ENCODE measurements at regions not wholly inside any gene's neighbourhood (a gene's known extent, or its start where the extent isn't known, plus 50 kb on each side); places are given as distances from the start of the nearest gene placed in this dataset.
"Not testable (repeated sequence)": the region's sequence is repeated elsewhere in the genome, so short reads cannot be mapped to it uniquely, and the experiment has no call there.

- no peak for DNase-seq
These were observed 138.7 kb downstream of the DISP1 start for GRCh38 chr1:222953585-222953984.

- DNase-seq: no peak
These were observed 141.1 kb downstream of the DISP1 start for GRCh38 chr1:222955964-222956363.

DNA sequence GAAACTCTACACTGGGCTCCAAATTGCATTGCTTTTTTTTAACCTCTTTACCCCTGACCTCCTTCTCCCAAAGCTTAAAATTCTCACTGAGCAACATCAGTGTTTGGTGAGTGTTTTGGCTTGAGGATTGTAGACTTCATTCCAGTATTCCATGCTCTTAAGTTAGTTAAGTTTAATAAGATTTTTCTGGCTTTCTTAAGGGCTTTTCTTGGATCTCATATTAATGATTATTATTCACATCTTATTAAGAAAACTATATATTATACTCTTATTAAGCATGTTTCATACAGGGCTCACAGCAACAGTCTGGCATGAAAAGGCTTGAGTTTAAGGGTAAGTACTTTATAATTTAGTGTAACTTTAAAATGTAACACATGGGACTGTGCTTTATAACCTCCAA, 141.8 kb downstream of the DISP1 start:
- no peak for DNase-seq

DNA sequence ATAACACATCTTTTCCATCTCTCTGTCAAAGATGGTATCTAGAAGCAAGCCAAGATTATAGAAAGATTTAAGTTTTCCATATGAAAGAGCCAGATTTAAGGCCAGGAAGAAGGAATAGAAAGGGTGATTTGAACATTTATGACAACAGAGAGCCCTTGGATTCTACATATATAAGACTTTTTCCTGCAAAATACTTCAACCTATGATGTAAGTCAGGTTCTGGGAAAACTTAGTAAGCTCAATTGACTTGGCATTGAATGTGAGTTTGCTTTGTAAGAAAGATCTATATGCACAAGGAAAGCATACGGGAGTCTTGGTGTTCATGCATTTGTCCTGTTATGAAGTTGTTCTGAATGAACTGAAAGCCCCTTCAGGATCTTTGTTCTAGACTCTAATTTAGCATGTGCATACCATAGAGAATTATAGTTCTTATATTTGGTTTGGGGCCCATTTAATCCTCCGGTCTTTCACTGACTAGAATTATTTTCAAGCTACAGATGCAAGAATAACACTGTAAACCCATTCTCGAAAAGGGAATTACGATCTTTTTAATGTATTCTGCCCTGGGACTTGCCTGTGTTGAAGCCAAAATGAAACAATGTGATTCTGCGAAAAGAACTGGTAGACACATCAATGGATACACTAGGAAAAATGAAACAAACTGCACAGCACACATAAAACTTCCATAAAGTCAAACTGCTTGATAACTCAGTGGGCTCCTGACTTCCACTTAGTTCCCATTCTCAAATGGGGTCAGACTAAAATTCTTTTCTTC, 152.8 kb downstream of the DISP1 start:
- no peak for DNase-seq

GRCh38 chr1:222970040-222970439, 155.2 kb downstream of the DISP1 start:
- no peak for DNase-seq

DNA sequence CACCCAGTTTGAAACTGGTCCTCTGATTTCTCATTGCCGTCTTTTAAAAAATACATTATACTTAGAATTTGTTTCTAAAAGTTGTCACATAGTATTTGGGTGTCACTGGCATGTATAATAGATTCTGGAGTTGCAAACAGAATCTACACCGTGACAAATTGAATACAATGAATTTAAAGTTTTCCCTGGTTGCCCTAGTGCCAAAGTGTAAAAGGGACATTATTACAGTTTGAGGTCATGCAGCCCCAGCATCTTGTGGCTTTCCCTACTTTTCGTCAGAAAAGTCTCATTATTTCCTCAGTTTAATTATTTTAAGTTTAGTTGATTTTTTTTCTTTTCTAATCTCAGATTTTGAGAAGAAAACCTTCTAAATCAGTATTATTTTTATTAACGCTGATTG, 155.9 kb downstream of the DISP1 start:
- DNase-seq: no peak

- DNase-seq: no peak
These were observed 156.3 kb downstream of the DISP1 start for GRCh38 chr1:222971146-222971545.

DNA sequence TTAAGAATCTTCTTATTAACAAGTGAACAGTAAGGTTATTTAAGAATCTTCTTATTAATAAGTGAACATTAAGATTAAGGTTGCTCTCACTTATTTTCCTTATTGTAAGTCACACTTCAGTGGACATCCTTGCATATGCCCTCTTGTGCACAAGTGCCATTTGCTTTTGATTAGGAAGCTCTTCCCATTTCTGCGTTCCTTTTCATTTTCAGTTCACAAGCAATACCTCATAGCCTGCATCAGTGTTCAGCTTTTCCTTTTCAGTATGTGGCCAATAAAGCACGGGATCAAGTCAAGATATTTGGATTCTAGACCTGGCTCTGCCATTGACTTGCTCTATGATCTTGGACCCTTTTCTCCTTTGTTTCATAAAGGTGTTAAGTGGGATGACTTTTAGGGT, 158.7 kb downstream of the DISP1 start:
- no peak for DNase-seq

- DNase-seq: no peak
These were observed 159.7 kb downstream of the DISP1 start for GRCh38 chr1:222974496-222974895.

- DNase-seq: no peak
These were observed 160.8 kb downstream of the DISP1 start for GRCh38 chr1:222975472-222976122.

- no peak for DNase-seq
These were observed 161.6 kb downstream of the DISP1 start for GRCh38 chr1:222976453-222976852.

DNA sequence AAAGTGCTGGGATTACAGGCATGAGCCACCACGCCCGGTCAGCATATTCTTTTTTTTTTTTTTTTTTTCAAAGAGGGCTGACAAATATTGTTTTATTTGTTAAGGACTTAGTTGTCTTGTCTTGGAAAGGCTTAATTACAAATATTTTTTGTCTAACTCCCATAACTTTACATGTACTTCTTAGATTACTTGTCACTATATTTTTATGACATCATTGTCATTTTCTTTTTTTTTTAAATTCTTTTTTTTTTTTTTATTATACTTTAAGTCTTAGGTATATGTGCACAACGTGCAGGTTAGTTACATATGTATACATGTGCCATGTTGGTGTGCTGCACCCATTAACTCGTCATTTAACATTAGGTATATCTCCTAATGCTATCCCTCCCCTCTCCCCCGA, 162.5 kb downstream of the DISP1 start:
- DNase-seq: not testable (repeated sequence)

- DNase-seq: no peak
These were observed 163.5 kb downstream of the TLR5 start for GRCh38 chr1:222979561-222979960.

DNA sequence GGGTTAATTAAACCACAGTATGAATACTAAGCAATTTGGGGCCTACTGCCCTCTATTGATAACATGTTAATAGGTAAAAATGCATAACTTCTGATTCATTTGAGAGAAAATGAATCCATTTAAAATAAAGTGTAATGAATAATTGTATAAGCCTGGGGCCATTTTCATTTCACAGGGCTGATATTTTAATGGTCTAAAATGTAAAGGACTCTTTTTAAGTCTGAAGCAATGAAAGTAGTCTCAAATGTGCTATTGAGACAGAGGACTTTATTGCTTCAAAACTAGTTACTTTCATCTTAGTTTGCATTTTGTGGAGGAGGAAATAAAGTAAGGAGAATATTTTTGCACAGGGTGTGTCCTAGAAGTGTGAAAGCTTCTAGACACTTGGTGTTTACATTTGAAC, 155.4 kb downstream of the TLR5 start:
- no peak for DNase-seq

- no peak for DNase-seq
These were observed 153.6 kb downstream of the TLR5 start for GRCh38 chr1:222989443-222989842.

- DNase-seq: no peak
These were observed 151.9 kb downstream of the TLR5 start for GRCh38 chr1:222991177-222991576.

DNA sequence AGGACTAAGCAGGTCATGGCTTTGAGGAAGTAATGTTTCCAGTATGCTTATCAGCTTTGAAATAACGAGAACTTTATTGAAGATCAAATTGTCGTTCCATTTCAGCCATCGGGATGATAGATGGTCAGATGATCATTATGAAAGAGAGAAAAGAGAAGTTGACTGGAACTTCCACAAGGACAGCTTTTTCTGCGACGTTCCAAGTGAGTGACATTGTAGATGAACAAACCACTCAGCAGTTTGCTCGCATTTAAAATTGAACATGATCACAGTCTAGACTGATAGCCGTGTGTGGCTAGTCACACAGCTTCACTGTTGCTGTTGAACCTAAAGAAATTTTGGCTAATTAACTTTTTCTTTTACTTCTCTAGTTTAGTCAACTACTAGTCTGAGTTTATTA, 151.1 kb downstream of the TLR5 start:
- DNase-seq: no peak

GRCh38 chr1:222994511-222995235, 148.4 kb downstream of the TLR5 start:
- no peak for DNase-seq

DNA sequence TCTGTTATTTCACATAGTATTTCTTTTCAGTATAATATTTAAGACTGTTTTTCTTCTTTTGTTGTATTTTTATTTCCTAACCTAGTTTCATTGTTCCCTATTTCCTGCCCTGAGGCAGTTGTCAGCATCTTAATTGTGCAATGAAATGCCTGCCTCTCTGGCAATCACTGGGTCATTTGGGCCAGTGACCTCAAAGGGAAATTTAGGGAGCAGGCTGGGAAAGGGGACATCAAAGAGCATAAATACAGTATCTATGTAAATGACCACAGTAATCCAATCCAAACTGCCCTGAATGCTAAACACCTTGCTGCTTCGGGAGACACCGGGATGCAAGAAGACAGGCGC, 147.8 kb downstream of the TLR5 start:
- no peak for DNase-seq

DNA sequence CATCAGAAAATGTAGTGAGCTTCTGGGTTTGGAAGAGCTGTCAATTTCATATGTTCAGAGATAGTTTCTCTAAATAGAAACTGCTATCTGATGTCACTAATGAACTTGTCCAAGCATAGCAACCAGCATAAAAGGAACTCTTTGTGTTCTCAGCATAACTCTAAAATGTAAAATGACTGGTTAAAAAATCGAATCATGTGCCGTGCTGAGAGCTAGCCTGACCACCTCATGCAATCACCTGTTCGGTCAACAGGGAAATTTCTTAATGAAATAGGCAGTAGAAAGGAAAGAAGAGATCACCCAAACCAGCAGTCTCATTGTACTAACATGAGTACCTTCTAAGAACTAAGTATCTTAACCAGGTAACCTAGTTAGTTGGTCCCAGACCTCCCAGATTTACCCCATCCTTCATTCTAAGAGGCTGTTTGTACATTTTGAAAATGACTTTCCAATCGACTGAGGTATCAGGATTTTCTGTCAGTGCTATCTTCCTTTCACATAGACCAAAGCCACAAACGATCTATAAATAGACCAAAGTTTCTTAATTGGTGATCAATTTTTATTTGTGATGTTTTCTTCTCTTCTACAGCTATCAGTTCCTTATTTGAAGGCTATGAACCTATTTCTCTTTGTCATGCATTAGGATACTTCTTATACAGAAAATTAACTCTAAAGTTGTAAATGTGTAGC, 147.3 kb downstream of the TLR5 start:
- DNase-seq: no peak

GRCh38 chr1:222996310-222996975, 146.6 kb downstream of the TLR5 start:
- DNase-seq: no peak

- no peak for DNase-seq
These were observed 142.4 kb downstream of the TLR5 start for GRCh38 chr1:223000632-223001031.
